ENCODE measurements at regions not wholly inside any gene's neighbourhood (a gene's known extent, or its start where the extent isn't known, plus 50 kb on each side); places are given as distances from the start of the nearest gene placed in this dataset.

DNA sequence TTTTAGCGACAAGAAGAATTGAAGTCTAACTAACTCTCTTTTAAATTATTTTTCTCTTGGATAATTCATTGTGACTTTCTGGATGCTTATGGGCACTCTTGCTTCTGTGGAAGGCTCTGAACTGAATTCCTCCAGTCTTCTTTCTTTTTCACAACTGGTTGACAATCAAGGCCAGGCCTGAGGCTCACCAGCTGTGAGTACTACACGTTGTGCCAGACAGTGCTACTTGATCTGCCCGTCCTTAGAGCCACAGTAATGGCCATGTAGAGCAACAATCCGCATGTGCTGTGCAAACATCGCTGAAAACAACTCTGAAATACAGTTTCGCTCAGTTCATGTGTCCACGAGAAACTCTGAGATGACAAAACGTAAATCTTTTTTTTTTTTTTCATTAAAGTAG is 1336.3 kb upstream of the AGA start:
- no peak for DNase-seq (ENCODE audit: extremely low read depth, low read depth)
- no peak for TF ChIP-seq CTCF (IDR thresholded peaks at IDR 0.05; ENCODE audit: low read depth, low read length)

GRCh38 chr4:178781779-178782178 is 1339.5 kb upstream of the AGA start:
- no peak for TF ChIP-seq CTCF (IDR thresholded peaks at IDR 0.05; ENCODE audit: low read depth, low read length)
- no peak for DNase-seq (ENCODE audit: extremely low read depth, low read depth)

- TF ChIP-seq CTCF (IDR thresholded peaks at IDR 0.05; ENCODE audit: low read depth, low read length) = no peak
- DNase-seq (ENCODE audit: extremely low read depth, low read depth) = no peak
These were observed 1342.3 kb upstream of the AGA start for GRCh38 chr4:178784491-178784890.

- no peak for DNase-seq (ENCODE audit: extremely low read depth, low read depth)
- no peak for TF ChIP-seq CTCF (IDR thresholded peaks at IDR 0.05; ENCODE audit: low read depth, low read length)
These were observed 1347.0 kb upstream of the AGA start for GRCh38 chr4:178789279-178789678.

GRCh38 chr4:178799204-178799603 is 1357.0 kb upstream of the AGA start:
- DNase-seq (ENCODE audit: extremely low read depth, low read depth) = no peak

DNA sequence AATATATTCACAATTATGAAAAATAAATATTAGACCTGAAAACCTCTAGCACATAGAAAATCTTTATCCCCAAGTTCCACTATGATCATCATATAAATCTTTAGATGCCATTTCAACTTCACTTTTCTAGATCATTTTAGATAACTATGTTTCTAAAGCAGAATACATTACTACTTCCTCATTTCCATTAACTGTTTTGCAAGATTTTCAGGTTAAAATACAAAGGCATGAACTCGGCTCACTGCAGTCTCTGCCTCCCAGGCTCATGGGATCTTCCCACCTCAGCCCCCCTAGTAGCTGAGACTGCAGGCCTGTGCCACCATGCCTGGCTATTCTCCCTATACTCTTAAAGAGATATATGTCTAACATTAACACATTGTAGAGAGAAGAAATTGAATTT is 1365.9 kb upstream of the AGA start:
- no peak for DNase-seq (ENCODE audit: extremely low read depth, low read depth)
- no peak for TF ChIP-seq CTCF (IDR thresholded peaks at IDR 0.05; ENCODE audit: low read depth, low read length)

More at GRCh38 chr4:178799204-178799603, 1357.0 kb upstream of the AGA start:
- TF ChIP-seq CTCF (IDR thresholded peaks at IDR 0.05; ENCODE audit: low read depth, low read length) = no peak

GRCh38 chr4:178809921-178810320 is 1367.7 kb upstream of the AGA start:
- TF ChIP-seq CTCF (IDR thresholded peaks at IDR 0.05; ENCODE audit: low read depth, low read length) = no peak
- no peak for DNase-seq (ENCODE audit: extremely low read depth, low read depth)
